Upper lobe of left lung (tissue), 6 donors: ENCODE measurements at regions not wholly inside any gene's neighbourhood (a gene's known extent, or its start where the extent isn't known, plus 50 kb on each side); places are given as distances from the start of the nearest gene placed in this dataset.

Source experiments
- ATAC-seq, 2 donors: fragments of 200-7000 bp; cut with Tn5 transposase; one replicate each; pipeline ENCODE4 v1.9.1; 2022; ENCODE audit warnings: mild to moderate bottlenecking in 2 of 2, moderate library complexity in 2 of 2; ENCODE audit not compliant: low FRiP score in 2 of 2
- DNase-seq, 2 donors: peaks; one replicate each; pipeline ENCODE4 v3.0.0-alpha.2; 2019 to 2020
- H3K27ac ChIP-seq, 4 donors: fragments of 200-600 bp; sonication (generic); one replicate each; pipeline ENCODE4 v1.5.1; 2016 to 2019
- H3K27me3 ChIP-seq, 4 donors: fragments of 200-600 bp; sonication (generic); one replicate each; pipeline ENCODE4 v1.5.1; 2017 to 2019
- H3K36me3 ChIP-seq, 4 donors: fragments of 200-600 bp; sonication (generic); one replicate each; pipeline ENCODE4 v1.5.1; 2016 to 2019
- H3K4me1 ChIP-seq, 4 donors: fragments of 200-600 bp; sonication (generic); one replicate each; pipeline ENCODE4 v1.5.1; 2018 to 2019
- H3K4me3 ChIP-seq, 4 donors: fragments of 200-600 bp; sonication (generic); one replicate each; pipeline ENCODE4 v1.5.1; 2017 to 2019; ENCODE audit warnings: mild to moderate bottlenecking in 2 of 4, moderate library complexity in 1 of 4
- H3K9me3 ChIP-seq, 4 donors: fragments of 200-600 bp; sonication (generic); one replicate each; pipeline ENCODE4 v1.5.1; 2018 to 2019
- EP300 ChIP-seq, 4 donors: sonication (generic); formaldehyde crosslinking; IDR thresholded peaks; one replicate each; pipeline ENCODE4 v1.5.1; 2017; ENCODE audit warnings: antibody characterized with exemption in 4 of 4, control low read depth in 2 of 4
- POLR2A ChIP-seq, 4 donors: fragments of 450-650 bp; IDR thresholded peaks; one replicate each; pipeline ENCODE4 v1.5.1; 2016 to 2017; ENCODE audit warnings: antibody characterized with exemption in 4 of 4, mild to moderate bottlenecking in 2 of 4
- POLR2AphosphoS5 ChIP-seq, 2 donors: sonication (generic); formaldehyde crosslinking; IDR thresholded peaks; one replicate each; pipeline ENCODE4 v1.5.1; 2017; ENCODE audit warnings: antibody characterized with exemption in 2 of 2
- WGBS, 2 donors: methylation state at CpG; one replicate each; pipeline ENCODE4 v1.1.5; 2017 to 2018; 5-methylcytosine and 5-hydroxymethylcytosine counted together
- TF ChIP-seq, protein P1 (sequence below), 6 experiments: fragments of 450-650 bp in 4 of 6; fragments of 200-600 bp in 2 of 6; sonication (generic) in 2 of 6; IDR thresholded peaks; one replicate each; pipeline ENCODE4 v1.5.1; 2016 to 2019; ENCODE audit warnings: antibody characterized with exemption in 6 of 6
- donor health status: DM: no; HTN: no; CAD: no; lungs with moderate emphysema.
- donor health status: DM: no; HTN: yes; CAD: no; lungs with severe emphysema.

- peak overlapping the region in 1 of 4 donors; percentile 39 for H3K27ac ChIP-seq
- ATAC-seq (no peak), DNase-seq (no peak)
- no peaks in the 10 kb centered on the region for H3K4me1 ChIP-seq
- H3K4me3 ChIP-seq = no peak overlapping the region
- H3K9me3 ChIP-seq = no peaks in the 10 kb centered on the region
- WGBS, 2 donors = 69 to 70% methylated on average over 5 of the region's 5 CpGs
- TF ChIP-seq POLR2A (IDR thresholded peaks at IDR 0.05) (no peak), POLR2AphosphoS5 (IDR thresholded peaks at IDR 0.05) (no peak), EP300 (IDR thresholded peaks at IDR 0.05) (no peak)
- TF ChIP-seq, protein P1, sequence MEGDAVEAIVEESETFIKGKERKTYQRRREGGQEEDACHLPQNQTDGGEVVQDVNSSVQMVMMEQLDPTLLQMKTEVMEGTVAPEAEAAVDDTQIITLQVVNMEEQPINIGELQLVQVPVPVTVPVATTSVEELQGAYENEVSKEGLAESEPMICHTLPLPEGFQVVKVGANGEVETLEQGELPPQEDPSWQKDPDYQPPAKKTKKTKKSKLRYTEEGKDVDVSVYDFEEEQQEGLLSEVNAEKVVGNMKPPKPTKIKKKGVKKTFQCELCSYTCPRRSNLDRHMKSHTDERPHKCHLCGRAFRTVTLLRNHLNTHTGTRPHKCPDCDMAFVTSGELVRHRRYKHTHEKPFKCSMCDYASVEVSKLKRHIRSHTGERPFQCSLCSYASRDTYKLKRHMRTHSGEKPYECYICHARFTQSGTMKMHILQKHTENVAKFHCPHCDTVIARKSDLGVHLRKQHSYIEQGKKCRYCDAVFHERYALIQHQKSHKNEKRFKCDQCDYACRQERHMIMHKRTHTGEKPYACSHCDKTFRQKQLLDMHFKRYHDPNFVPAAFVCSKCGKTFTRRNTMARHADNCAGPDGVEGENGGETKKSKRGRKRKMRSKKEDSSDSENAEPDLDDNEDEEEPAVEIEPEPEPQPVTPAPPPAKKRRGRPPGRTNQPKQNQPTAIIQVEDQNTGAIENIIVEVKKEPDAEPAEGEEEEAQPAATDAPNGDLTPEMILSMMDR (IDR thresholded peaks at IDR 0.05) = no peak
- H3K27me3 ChIP-seq = no peaks in the 10 kb centered on the region
- H3K36me3 ChIP-seq = no peaks in the 10 kb centered on the region
Observed at GRCh38 chr6:148263961-148264360, 78.7 kb upstream of the SASH1 start.

DNA sequence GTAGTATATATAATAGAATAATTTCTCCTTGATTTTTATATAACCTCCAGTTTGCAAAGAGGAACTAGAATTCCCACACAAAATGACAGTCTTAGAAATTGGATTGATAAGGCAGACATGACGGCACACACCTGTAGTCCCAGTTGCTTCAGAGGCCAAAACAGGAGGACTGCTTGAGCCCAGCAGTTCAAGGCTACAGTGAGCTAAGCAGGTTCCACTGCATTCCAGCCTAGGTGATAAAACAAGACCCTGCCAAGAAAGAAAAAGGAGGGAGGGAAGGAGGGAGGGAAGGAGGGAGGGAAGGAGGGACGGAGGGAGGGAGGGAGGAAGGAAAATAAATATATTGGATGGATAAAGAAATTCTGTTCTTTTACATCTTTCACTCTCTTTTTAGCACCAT lies 77.6 kb upstream of the SASH1 start:
- Histone ChIP-seq H3K4me1 (no peaks in the 10 kb centered on the region), H3K9me3 (no peaks in the 10 kb centered on the region), H3K36me3 (no peaks in the 10 kb centered on the region), H3K4me3 (no peak overlapping the region), H3K27me3 (no peaks in the 10 kb centered on the region), H3K27ac (no peak overlapping the region)
- ATAC-seq (no peak), DNase-seq (no peak)
- TF ChIP-seq, protein P1 (IDR thresholded peaks at IDR 0.05) = no peak
- TF ChIP-seq POLR2AphosphoS5 (IDR thresholded peaks at IDR 0.05) (no peak), POLR2A (IDR thresholded peaks at IDR 0.05) (no peak), EP300 (IDR thresholded peaks at IDR 0.05) (no peak)
- WGBS, 2 donors = 65 to 72% methylated on average over 1 to 2 of the region's 2 CpGs

GRCh38 chr6:148269386-148269785 lies 73.3 kb upstream of the SASH1 start:
- no peaks in the 10 kb centered on the region for H3K27me3 ChIP-seq
- H3K36me3 ChIP-seq = no peaks in the 10 kb centered on the region
- H3K4me3 ChIP-seq = no peak overlapping the region
- H3K27ac ChIP-seq = no peak overlapping the region
- H3K9me3 ChIP-seq = no peaks in the 10 kb centered on the region
- no peak for ATAC-seq
- H3K4me1 ChIP-seq = no peaks in the 10 kb centered on the region
- DNase-seq = no peak
- no peak for TF ChIP-seq EP300 (IDR thresholded peaks at IDR 0.05)
- no peak for TF ChIP-seq POLR2AphosphoS5 (IDR thresholded peaks at IDR 0.05)
- 76 to 92% methylated on average over 3 of the region's 3 CpGs for whole genome bisulfite sequencing, 2 donors

GRCh38 chr6:148271711-148272439 lies 70.8 kb upstream of the SASH1 start:
- ATAC-seq (peak in 1 of 2 donors; percentile 72), DNase-seq (no peak)
- 64 to 70% methylated on average over 11 of the region's 11 CpGs for WGBS, 2 donors
- H3K4me1 ChIP-seq = no peaks in the 10 kb centered on the region
- TF ChIP-seq POLR2A (IDR thresholded peaks at IDR 0.05) = no peak
- TF ChIP-seq EP300 (IDR thresholded peaks at IDR 0.05) = no peak
- TF ChIP-seq POLR2AphosphoS5 (IDR thresholded peaks at IDR 0.05) = no peak
- TF ChIP-seq, protein P1 (IDR thresholded peaks at IDR 0.05) = no peak
- no peak overlapping the region for H3K4me3 ChIP-seq
- H3K36me3 ChIP-seq = no peaks in the 10 kb centered on the region
- H3K9me3 ChIP-seq = no peaks in the 10 kb centered on the region
- H3K27ac ChIP-seq = no peak overlapping the region
- no peaks in the 10 kb centered on the region for H3K27me3 ChIP-seq

DNA sequence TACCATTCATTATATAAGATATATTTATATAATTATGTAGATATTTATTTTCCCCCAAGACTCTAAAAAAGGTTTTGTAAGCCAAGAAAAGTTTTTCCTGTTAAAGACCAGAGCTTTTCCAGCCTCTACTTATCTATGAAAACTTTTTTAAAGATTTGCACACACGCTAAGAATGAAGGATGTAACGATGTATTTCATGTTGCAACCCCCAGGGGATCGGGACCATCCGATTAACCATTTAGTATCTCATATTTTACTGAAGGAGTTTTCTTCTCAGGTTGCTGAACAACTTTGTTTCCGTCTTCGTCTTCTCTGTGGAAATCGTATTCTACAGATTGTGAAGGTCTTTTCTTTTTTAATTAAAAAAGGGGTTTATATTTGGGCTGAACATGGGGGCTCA lies 70.0 kb upstream of the SASH1 start:
- Histone ChIP-seq H3K27ac (no peak overlapping the region), H3K4me1 (no peaks in the 10 kb centered on the region), H3K9me3 (no peaks in the 10 kb centered on the region), H3K36me3 (no peaks in the 10 kb centered on the region), H3K4me3 (no peak overlapping the region), H3K27me3 (no peaks in the 10 kb centered on the region)
- ATAC-seq (no peak), DNase-seq (no peak)
- 74 to 82% methylated on average over 7 of the region's 7 CpGs for WGBS, 2 donors
- TF ChIP-seq, protein P1 (IDR thresholded peaks at IDR 0.05) = no peak
- TF ChIP-seq POLR2AphosphoS5 (IDR thresholded peaks at IDR 0.05) (no peak), EP300 (IDR thresholded peaks at IDR 0.05) (no peak), POLR2A (IDR thresholded peaks at IDR 0.05) (no peak)
